GM12801 (cell line): ENCODE measurements at regions not wholly inside any gene's neighbourhood (a gene's known extent, or its start where the extent isn't known, plus 50 kb on each side); places are given as distances from the start of the nearest gene placed in this dataset.

Experiments used
- TF ChIP-seq, protein P1 (sequence below): IDR thresholded peaks from one replicate; pipeline ENCODE4 v1.5.1; 2011; ENCODE audit warnings: control low read depth; ENCODE audit not compliant: insufficient read length; ENCODE audit errors: extremely low read depth

DNA sequence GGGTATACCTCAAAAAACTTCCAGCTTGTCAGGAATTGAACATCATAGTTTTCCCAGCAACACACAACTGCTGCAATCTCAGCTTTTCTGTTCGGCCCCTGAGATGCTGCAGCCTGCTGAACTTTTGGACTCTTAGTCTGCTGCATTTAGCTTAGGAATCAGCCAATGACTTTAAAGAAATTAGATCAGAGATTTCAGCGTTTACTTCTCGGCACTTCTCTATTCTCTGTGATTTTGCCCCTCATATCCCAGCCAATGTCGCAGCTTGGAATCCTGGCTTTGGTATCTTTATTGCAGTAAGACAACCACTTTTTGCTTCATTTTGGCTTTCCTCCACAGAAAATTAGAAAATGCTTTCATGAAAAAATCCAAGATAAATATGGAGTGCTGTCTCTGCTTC, 86.3 kb upstream of the MCTP2 start:
- TF ChIP-seq, protein P1, sequence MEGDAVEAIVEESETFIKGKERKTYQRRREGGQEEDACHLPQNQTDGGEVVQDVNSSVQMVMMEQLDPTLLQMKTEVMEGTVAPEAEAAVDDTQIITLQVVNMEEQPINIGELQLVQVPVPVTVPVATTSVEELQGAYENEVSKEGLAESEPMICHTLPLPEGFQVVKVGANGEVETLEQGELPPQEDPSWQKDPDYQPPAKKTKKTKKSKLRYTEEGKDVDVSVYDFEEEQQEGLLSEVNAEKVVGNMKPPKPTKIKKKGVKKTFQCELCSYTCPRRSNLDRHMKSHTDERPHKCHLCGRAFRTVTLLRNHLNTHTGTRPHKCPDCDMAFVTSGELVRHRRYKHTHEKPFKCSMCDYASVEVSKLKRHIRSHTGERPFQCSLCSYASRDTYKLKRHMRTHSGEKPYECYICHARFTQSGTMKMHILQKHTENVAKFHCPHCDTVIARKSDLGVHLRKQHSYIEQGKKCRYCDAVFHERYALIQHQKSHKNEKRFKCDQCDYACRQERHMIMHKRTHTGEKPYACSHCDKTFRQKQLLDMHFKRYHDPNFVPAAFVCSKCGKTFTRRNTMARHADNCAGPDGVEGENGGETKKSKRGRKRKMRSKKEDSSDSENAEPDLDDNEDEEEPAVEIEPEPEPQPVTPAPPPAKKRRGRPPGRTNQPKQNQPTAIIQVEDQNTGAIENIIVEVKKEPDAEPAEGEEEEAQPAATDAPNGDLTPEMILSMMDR: no peak

DNA sequence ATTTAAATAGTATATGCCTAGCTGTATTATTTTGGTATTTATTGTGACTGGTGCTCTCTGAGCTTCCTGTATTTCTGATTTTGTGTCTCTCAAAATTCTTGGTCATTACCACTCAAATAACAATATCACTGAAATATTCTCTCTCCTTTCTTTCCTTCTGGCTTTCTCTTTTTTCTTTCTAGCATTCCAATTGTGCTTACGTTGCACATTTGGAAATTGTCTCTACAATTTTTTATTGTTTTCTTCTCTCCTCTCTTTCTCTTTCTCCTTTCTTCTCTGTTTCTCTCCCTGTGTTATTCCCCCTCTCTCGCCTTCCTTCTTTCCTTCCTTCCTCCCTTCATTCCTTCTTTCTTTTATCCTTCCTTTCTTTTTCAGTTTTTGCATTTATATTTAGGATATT, 89.6 kb upstream of the MCTP2 start:
- TF ChIP-seq, protein P1: no peak

DNA sequence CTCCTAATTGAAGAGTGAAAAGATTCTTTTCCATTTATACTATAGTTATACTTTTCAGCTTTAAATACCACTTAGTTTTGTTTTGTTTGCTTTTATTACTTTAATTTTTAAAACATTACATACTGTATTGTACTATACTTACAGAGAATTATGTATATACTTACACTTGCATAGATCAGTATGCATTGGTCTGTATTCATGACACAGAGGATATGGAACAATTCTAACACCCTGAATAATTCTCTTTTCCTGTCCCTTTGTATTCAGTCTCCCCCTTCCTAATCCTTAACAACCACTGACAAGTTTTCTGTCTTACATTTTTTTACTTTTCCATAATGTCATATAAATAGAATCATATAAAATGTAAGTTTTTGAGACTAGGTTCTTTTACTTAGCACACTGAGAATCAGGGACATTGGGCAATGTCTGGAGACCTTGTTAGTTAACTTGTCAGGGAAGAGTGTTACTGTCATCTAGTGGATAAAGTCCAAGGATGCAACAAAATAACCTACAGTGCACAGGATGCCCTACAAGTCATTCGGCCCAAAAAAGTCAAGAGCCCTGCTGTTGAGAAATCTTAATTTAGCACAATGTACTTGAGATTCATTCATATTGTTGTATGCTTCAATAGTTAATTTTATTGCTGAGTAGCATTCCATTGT, 95.7 kb upstream of the MCTP2 start:
- TF ChIP-seq, protein P1: no peak

DNA sequence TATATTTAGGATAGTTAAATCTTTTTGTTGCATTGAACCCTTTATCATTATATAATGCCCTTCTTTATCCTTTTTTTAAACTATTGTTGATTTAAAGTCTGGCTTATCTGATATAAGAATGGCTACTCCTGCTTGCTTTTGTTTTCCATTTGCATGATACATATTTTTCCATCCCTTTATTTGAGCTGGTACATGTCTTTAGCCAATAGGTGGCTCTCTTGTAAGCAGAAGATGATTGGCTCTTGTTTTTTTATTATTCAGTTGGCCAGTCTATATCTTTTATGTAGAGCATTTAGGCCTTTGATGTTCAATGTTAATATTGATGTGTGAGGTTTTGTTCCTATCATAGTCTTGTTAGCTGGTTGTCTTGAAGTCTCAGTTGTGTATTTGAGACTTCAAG, 99.5 kb upstream of the MCTP2 start:
- TF ChIP-seq, protein P1: no peak

DNA sequence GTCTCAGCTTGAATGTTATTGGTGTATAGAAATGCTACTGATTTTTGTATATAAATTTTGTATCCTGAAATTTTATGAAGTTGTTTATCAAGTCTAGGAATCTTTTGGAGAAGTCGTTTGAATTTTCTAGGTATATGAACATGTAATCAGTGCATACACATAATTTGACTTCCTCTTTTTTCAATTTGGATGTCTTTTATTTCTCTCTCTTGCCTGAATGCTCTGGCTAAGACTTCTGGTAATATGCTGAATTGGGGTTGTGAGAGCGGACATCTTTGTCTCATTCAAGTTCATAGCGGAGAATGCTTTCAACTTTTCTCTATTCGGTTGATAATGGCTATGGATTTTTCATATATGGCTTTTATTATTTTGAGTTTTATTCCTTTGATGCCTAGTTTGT, 100.9 kb upstream of the MCTP2 start:
- TF ChIP-seq, protein P1: no peak

DNA sequence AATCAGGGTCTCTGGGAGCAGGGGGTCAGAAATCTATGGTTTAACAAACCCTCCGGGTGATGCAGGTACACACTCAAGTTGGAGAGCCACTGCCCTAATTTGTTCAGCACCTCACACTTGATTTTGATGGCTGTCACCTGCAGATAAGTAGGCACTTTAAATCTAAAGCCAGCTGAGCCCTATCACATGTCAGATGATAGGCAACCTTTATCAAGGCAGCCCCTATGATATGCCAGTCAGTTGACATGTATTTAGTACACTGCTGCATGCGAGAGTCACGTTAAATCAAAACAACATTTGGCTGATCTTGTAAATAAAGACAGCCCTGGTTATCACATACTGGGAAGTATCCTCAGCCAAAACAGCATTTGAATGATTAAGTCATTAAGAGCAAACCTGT, 104.4 kb upstream of the MCTP2 start:
- TF ChIP-seq, protein P1: no peak

DNA sequence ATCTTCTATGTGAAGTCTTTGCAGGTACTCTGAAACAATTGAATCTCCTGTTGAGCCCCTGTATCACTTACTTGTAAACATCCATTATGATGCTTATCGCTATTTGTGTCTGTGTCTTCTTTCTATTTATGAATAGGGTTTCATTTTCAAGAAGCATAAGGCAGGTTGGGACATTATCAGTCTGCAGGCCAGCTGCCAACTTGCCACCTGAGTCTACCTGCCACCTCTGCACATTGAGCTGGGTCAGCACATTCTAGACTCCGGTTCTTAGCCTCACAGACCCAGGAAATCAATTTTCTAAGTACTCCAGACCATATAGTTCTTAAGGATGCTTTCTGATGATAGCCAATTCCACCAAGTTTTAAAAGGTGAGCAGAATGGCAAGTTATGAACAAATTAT, 105.7 kb upstream of the MCTP2 start:
- TF ChIP-seq, protein P1: no peak
